Right cardiac atrium (tissue), 5 donors: ENCODE measurements at regions not wholly inside any gene's neighbourhood (a gene's known extent, or its start where the extent isn't known, plus 50 kb on each side); places are given as distances from the start of the nearest gene placed in this dataset.
A peak's percentile ranks its signal among the peaks of the same experiment; 100 is the strongest.
"Not testable (repeated sequence)": the region's sequence is repeated elsewhere in the genome, so short reads cannot be mapped to it uniquely, and the experiment has no call there.

Experiments used
- ATAC-seq, 2 donors: fragments of 200-7000 bp; cut with Tn5 transposase; one replicate each; pipeline versions ENCODE4 v1.8.0 to v1.9.1; 2020; ENCODE audit warnings: moderate library complexity in 2 of 2, mild to moderate bottlenecking in 1 of 2
- DNase-seq, 3 donors: peaks; one replicate each; pipeline ENCODE4 v3.0.0-alpha.2; 2020
- H3K27ac ChIP-seq: one replicate; pipeline ENCODE4 v1.5.1; 2013; ENCODE audit warnings: mild to moderate bottlenecking, low read length, control low read depth, moderate library complexity
- H3K27me3 ChIP-seq: one replicate; pipeline ENCODE4 v1.6.1; 2013; ENCODE audit not compliant: control insufficient read depth, insufficient read depth
- H3K4me1 ChIP-seq: one replicate; pipeline ENCODE4 v1.6.1; 2013; ENCODE audit warnings: low read length; ENCODE audit not compliant: control insufficient read depth, insufficient read depth
- H3K4me3 ChIP-seq: one replicate; pipeline ENCODE4 v1.5.1; 2013; ENCODE audit warnings: low read length, control low read depth
- H3K9me3 ChIP-seq: one replicate; pipeline ENCODE4 v1.6.1; 2013; ENCODE audit warnings: low read length; ENCODE audit not compliant: control insufficient read depth
- WGBS: extraction: QIAGEN DNeasy Blood & Tissue Kit; methylation state at CpG from one replicate; pipeline ENCODE4 v1.1.7; 2013; 5-methylcytosine and 5-hydroxymethylcytosine counted together
- intact Hi-C, 4 donors: fragments of 100-400 bp; cut with DNase I; formaldehyde crosslinking; loops; one replicate each; pipeline versions ENCODE4 v1.11.0 to v1.14.0; 2022 to 2023
- donor health status: healthy with polysubstance abuse.
- donor health status: DM: no; HTN: yes; CAD: no.
- donor health status: DM: no; HTN: no; CAD: no.
- donor health status: DM: no; HTN: yes; CAD: no; lungs with severe emphysema.
- donor health status: DM: yes; HTN: yes; CAD: no.

DNA sequence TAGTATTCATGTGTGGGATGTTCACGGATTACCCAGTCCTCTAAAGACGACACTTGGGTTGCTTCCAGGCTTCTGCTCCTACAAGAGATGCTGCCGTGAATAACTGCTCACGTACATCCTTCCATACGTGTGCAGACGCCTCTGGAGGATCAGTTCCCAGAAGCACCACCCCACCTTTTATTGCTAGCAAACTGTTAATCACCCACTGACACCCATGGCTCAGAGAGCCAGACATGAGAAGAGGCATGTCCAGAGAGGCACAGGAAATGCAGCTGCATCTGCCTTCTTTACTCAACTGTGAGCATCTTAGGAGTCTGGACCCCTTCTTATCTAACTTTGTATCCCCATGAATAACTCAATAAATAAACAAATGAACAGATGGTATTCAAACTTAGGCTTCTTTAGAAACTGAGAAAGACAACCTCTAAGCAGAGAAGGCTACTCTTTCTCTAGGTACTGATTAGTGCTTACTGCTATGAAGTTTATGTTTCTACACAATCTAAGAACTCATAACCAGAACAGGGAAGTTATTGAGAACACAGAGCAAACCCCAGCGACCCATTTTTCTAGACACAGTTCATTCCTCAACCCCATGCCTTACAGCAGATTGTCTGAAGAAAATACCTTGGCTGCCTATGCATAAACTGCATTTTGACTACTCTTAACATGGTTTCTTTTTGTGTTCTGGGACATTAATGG is 228.7 kb upstream of the RREB1 start:
- 58% methylated on average over 7 of the region's 7 CpGs for WGBS
- H3K9me3 ChIP-seq, result no peaks in the 10 kb centered on the region
- no peaks in the 10 kb centered on the region for H3K4me1 ChIP-seq
- DNase-seq, result no peak
- intact Hi-C loops, result no loop called here
- no peak overlapping the region for H3K4me3 ChIP-seq
- no peaks in the 10 kb centered on the region for H3K27me3 ChIP-seq
- ATAC-seq, result no peak
- no peak overlapping the region for H3K27ac ChIP-seq

- H3K27me3 ChIP-seq, H3K9me3 ChIP-seq, H3K4me3 ChIP-seq, H3K27ac ChIP-seq, H3K4me1 ChIP-seq, intact Hi-C loops, DNase-seq: not testable (repeated sequence)
- ATAC-seq, result peak; percentile 48 to 56
- WGBS, result 60% methylated on average over 6 of the region's 6 CpGs
These were observed 228.2 kb upstream of the RREB1 start for GRCh38 chr6:6879586-6879974.

GRCh38 chr6:6880745-6881437 is 226.9 kb upstream of the RREB1 start:
- Histone ChIP-seq H3K4me3 (no peak overlapping the region), H3K4me1 (no peaks in the 10 kb centered on the region), H3K9me3 (no peaks in the 10 kb centered on the region), H3K27me3 (no peaks in the 10 kb centered on the region), H3K27ac (no peak overlapping the region)
- no peak for ATAC-seq
- DNase-seq, result no peak
- intact Hi-C loops, result no loop called here
- WGBS, result 77% methylated on average over 10 of the region's 10 CpGs

DNA sequence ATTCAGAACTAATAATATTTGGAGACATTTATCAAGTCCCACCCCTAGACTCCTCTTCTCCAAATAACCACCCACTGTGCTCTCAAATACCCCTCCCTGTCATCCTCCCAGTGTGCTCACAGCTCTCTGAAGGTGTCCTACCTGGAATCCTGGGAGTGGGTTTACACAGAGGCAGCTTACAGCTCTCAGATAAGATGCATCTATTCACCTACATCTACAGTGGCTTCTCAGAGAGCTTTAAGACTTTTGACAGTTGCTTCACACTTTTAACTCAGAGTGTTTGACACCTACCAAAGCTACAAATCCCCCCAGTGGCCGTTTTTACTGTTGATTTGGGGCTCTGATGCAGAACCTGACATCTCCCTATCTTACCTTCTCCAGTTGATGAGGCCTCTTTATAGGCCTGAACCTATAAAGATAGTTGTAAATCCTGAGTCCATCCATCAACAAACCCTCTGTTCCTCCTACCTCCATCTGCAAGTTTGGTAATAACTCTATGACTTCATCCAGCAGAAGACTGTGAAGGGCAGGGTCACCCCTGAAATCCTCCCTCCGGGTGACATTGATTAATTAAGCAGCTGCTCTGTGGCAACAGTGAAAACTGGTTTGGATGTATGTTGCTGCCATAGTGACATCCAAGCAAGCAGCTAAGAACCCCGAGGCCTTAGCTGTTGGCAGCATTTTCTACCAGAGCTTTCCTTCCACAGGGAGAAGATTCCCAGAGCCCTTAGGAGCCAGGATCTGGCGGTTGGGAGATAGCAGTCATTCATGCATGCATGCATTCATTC is 226.1 kb upstream of the RREB1 start:
- 62% methylated on average over 4 of the region's 4 CpGs for WGBS
- Histone ChIP-seq H3K27ac (no peak overlapping the region), H3K27me3 (no peaks in the 10 kb centered on the region), H3K4me3 (no peak overlapping the region), H3K9me3 (no peaks in the 10 kb centered on the region), H3K4me1 (no peaks in the 10 kb centered on the region)
- no peak for DNase-seq
- ATAC-seq, result no peak
- intact Hi-C loops, result no loop called here

DNA sequence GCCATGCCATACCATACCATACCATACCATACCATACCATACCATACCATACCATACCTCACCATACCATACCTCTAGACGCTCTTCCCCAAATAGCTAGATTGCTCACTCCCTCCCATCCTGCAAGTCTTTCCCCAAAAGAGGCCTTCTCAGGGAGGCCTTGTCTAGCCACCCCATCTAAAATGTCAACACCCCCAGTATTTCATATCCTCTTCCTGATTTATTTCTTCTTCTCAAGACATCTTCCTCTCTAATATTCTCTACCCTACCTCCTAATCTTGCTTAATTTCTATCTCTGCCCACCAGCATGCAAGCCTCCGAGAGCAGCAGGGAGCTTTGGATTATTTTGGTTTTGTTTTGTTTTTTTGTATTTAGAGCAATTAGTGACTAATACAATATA is 225.2 kb upstream of the RREB1 start:
- Histone ChIP-seq H3K4me1 (no peaks in the 10 kb centered on the region), H3K27ac (no peak overlapping the region), H3K9me3 (no peaks in the 10 kb centered on the region), H3K27me3 (no peaks in the 10 kb centered on the region), H3K4me3 (no peak overlapping the region)
- DNase-seq, result no peak
- ATAC-seq, result no peak
- intact Hi-C loops, result no loop called here
- WGBS, result 87% methylated on average over 2 of the region's 2 CpGs

DNA sequence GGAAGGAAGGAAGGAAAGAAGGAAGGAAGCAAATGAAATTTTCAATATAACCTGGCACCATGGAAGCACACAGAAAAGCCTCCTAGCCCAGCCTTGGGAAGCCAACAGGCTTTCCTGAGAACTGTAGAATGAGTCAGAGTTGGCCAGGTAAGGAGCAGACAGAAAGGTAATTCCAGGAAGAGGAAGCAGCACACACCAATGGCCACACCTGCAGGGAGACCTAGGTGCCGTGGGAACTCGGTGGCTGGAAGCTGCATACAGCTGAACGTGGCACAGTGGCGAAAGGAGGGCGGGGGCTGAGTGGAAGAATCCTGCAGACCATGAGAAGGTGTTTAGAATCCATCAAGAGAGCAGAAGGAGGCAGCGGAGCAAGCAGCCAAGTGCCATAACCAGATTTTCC is 224.8 kb upstream of the RREB1 start:
- ATAC-seq (no peak), DNase-seq (no peak)
- WGBS, result 93% methylated on average over 6 of the region's 6 CpGs
- H3K4me3 ChIP-seq, result no peak overlapping the region
- intact Hi-C loops, result no loop called here
- no peaks in the 10 kb centered on the region for H3K9me3 ChIP-seq
- H3K27ac ChIP-seq, result no peak overlapping the region
- no peaks in the 10 kb centered on the region for H3K27me3 ChIP-seq
- H3K4me1 ChIP-seq, result no peaks in the 10 kb centered on the region

DNA sequence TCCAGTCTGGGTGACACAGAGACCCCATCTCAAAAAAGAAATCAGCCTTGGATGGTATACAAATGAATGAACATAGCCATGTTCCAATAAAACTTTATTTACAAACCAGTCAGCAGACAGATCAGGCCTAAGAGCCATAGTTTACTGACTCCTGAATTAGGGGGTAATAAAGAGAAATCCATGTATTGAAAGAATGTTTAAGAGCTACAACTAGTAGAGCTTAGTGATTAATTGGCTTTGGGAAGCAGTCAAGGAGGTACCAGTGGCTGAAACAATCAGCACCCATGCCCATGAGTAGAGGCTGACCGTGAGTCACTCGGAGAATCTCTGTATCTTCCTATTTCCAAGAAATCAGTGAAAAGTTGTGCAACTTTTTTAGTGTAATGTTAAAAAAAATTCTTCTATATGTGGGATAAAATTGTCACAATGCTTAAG is 223.6 kb upstream of the RREB1 start:
- Histone ChIP-seq H3K9me3 (no peaks in the 10 kb centered on the region), H3K4me3 (no peak overlapping the region), H3K27me3 (no peaks in the 10 kb centered on the region), H3K27ac (no peak overlapping the region), H3K4me1 (no peaks in the 10 kb centered on the region)
- intact Hi-C loops, result no loop called here
- ATAC-seq (no peak), DNase-seq (no peak)
- WGBS, result 43% methylated on average over 2 of the region's 2 CpGs

DNA sequence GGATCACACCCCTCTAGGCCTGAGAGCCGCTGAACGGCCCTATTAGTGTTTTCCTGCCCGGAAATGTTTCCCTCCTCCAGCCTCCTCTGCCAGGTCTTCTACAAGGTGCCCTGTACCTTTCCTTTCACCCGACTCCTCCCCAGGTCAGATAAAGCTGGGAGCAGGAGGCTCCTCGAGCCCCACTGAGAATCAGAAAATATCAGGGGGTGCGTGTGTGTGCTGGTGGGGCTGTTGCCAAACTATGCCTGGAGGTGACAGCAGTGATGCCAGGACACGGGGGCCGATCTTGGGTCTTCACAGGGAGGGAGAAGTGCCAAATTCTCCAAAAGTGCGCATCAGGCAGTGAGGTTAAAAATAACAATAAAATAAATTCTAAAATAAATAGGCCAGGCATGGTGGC is 222.8 kb upstream of the RREB1 start:
- ATAC-seq (no peak), DNase-seq (no peak)
- intact Hi-C loops, result no loop called here
- Histone ChIP-seq H3K9me3 (no peaks in the 10 kb centered on the region), H3K27ac (no peak overlapping the region), H3K4me3 (no peak overlapping the region), H3K4me1 (no peaks in the 10 kb centered on the region), H3K27me3 (no peaks in the 10 kb centered on the region)
- WGBS, result 81% methylated on average over 9 of the region's 9 CpGs

GRCh38 chr6:6885521-6886170 is 222.1 kb upstream of the RREB1 start:
- Histone ChIP-seq H3K27ac (peak overlapping the region; percentile 1), H3K4me3 (no peak overlapping the region), H3K4me1 (peaks cover 2% of the 10 kb centered on the region), H3K27me3 (no peaks in the 10 kb centered on the region), H3K9me3 (no peaks in the 10 kb centered on the region)
- 63% methylated on average over 16 of the region's 16 CpGs for WGBS
- intact Hi-C loops, result no loop called here
- ATAC-seq (peak; percentile 71 to 73), DNase-seq (peak; percentile 63 to 79 (median 78))

DNA sequence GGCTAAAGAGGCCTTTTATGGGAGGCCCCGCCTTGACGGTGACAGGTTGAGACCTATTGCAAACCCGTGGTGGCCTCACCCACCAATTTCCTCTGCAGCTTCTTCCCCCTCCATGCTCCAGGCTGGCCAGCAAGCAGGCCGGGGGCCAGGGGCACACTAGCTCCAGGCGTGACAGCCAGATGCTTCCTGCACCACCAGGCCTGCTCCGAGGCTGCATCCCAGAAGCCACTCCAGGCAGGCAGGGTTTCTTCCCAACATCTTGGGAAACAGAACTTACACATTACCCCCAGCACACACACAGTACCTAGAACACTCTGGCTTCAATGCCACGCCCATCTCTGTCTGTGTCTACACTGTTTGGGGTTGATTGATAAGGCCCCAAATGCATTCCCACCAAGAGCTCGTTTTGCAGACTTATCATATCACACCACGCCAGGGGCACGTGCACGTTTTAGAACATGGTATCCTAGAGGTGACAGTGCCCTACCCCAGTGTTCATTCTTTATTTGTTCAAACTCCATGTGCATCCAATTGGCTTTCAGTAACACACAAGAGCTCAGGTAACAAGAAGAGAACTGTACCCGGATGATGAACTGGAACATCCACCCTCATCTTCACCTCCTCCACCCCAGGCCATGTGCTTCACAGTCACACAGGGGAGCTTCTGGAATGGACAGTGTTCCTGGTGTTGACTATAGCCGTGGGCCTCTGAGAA is 221.4 kb upstream of the RREB1 start:
- Histone ChIP-seq H3K27ac (no peak overlapping the region), H3K27me3 (no peaks in the 10 kb centered on the region), H3K4me1 (peaks cover 3% of the 10 kb centered on the region), H3K9me3 (no peaks in the 10 kb centered on the region), H3K4me3 (no peak overlapping the region)
- 73% methylated on average over 13 of the region's 13 CpGs for WGBS
- intact Hi-C loops, result no loop called here
- DNase-seq, result peak in 2 of 3 donors; percentile 64 to 75
- peak in 1 of 2 donors; percentile 9 for ATAC-seq
